ENCODE measurements at regions not wholly inside any gene's neighbourhood (a gene's known extent, or its start where the extent isn't known, plus 50 kb on each side); places are given as distances from the start of the nearest gene placed in this dataset.
"Not testable (repeated sequence)": the region's sequence is repeated elsewhere in the genome, so short reads cannot be mapped to it uniquely, and the experiment has no call there.

DNA sequence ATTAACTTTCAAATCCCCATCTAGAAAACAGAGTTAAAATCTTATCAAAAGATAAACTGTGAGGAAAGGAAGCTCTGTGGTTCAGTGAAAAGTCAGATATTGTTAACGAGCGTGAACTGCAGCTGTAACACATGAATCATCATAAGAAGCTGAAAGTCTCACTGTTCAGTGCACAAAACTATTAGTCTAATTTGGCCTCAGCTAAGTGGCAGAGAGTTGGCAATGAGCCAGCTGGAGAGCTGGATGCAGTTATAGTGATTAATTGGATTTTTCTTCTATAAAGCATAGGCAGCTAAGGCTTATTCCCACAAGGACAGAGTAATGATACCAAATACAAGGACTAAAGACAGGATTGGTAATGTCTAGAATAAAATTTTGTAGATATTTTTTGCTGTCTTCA lies 101.1 kb upstream of the ABCB5 start:
- H3K4me3 ChIP-seq (ENCODE audit: low read depth, low read length): no peak overlapping the region
- DNase-seq (ENCODE audit: low read depth): peak; percentile 4

DNA sequence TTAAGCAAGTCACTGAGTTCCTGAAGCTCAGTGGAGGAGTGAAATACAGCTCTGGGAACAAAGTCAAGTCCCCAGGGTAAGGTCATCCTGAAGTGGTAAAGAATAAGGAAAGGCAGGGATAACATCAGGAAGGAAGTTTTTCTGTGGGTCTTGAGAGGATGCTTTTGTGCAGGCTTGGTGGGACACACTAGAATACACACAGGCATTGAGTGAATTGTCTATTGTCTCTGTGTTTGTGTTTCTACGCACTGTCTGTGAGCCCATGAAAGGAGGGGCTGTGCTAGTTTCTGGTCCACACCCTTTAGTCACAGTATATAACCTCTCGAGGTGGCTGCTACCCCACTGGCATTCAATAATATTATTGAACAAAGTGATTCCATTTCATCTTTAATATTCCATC lies 95.8 kb upstream of the ABCB5 start:
- H3K4me3 ChIP-seq (ENCODE audit: low read depth, low read length): no peak overlapping the region
- no peak for DNase-seq (ENCODE audit: low read depth)

DNA sequence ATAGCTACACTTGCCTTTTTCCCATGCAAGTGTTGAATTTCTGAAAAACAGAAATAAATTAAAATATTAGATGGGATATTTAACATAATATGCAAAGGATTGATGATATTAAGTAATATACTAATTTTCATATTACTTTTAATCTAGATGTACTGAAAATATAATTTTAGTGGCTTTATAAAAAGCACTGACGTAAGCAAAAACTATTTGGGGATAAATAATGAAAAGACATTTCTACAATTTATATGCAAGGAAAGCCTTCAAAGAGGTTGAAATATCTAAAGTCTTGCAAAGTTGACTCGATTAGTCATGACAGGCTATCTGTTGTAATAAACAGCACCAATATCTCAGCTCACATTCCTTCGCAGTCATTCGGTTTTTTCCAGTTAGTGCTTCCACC lies 94.9 kb upstream of the ABCB5 start:
- no peak for DNase-seq (ENCODE audit: low read depth)
- H3K4me3 ChIP-seq (ENCODE audit: low read depth, low read length): no peak overlapping the region

DNA sequence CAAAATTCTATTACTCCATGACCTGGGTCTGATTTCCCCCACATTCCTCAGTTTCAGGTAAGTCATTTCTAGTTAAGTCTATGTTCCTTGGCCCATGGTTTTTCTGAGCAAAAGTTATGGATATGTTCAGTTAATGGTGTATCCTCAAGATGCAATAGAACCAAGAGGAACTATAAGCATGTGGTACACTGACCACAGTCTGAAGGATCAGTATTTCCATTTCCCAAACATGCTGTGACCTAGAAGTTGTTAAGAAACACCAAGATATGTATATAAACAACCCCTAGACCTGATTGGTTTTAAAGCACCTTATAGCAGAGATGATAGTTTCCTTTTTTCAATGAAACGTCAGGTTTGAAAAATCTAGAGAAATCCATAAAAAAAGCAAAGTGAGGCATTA lies 94.2 kb upstream of the ABCB5 start:
- H3K4me3 ChIP-seq (ENCODE audit: low read depth, low read length): no peak overlapping the region
- DNase-seq (ENCODE audit: low read depth): no peak

DNA sequence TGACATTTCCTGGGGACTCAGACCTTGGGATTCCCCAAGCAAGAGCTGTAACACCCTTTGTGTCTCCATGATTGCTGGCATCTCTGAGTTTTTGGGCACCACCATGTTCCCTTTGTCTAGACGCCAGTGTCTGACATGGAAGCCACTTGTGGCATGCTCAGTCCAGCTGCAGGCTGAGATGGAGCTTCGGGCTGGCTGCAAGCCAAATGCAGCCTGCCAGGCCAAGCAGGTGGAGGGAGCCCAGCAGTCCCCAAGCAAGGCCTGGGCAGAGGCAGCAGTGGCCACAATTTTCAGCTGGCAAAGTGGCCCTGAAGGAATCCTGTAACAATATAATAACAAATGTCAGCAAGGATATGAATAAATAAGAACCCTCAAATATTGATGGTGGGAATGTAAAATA lies 86.2 kb upstream of the ABCB5 start:
- no peak for DNase-seq (ENCODE audit: low read depth)
- H3K4me3 ChIP-seq (ENCODE audit: low read depth, low read length): no peak overlapping the region

DNA sequence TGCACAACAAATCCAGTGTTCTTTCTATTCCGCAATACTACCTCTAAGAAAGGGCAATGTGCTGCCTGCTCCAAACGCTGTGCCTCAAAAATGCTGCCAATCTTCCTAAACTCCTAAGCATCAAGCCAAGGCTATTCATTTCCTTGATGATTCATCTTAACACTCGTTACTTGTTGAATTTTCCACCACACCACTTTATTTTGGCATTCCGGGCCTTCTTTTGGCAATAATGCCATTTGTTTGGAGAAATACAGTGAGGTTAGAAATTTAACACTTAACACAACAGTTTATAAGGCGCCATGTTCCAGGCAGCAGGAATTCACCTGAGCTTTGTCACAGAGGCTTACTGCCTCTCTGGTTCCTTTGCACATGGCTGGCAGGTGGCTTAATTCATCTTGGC lies 82.6 kb upstream of the ABCB5 start:
- no peak for DNase-seq (ENCODE audit: low read depth)
- no peak overlapping the region for H3K4me3 ChIP-seq (ENCODE audit: low read depth, low read length)

DNA sequence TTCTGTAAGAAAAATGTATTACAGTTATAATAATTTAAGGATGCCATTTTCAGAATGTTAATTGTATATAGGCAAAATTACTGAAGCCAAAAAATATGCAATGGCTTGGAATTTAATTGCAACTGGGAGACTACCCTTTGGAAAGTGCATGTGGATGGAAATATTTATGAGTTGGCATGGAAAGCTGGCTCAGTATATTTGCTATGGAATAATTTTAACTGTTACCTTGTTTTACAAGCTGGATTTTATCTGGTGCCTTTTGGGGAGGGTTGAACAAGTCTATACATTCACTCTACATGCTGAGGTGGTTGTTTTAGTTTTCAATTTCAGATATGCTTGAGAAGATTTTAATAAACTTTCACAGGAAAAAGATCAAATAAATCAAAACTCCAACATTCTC lies 80.9 kb upstream of the ABCB5 start:
- DNase-seq (ENCODE audit: low read depth): no peak

DNA sequence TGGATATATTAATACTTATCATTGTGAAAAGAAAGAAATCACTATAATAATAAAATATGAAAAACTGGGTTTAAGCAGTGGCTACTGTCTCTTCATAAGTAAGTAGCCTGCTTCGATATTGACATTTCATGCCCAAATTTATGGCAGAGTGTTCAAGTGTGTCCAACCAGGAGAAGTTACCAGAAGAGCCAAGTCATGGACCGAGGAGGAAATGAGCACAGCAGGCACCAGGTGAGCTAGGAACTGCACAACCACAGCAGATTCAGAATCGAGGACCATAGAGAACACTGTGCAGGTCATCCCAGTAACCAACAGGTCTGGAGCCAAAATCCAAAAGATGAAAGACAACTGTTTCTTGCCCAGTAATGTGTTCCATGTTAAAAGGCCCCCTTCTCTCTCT lies 79.9 kb upstream of the ABCB5 start:
- DNase-seq (ENCODE audit: low read depth): no peak
- H3K4me3 ChIP-seq (ENCODE audit: low read depth, low read length): no peak overlapping the region

More for the DNA sequence above, 80.9 kb upstream of the ABCB5 start:
- no peak overlapping the region for H3K4me3 ChIP-seq (ENCODE audit: low read depth, low read length)

DNA sequence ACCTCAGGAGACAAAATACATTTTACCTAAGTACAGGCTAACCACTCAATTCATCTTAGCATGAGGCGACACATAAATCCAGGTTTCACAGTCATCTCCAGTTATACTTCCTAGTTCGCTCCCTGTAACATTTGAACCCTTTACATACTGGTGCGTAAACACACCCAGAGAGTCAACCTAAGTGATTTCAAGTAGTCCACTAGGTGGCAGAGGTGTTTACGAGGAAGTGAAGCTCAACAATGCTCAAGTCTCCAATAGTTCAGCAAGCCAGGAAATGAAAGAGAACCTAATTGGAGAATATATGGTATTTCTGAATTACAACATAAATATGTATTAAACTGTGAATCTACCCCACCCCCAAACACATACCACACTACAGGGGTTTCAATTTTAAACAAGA lies 76.3 kb upstream of the ABCB5 start:
- DNase-seq (ENCODE audit: low read depth): no peak
- no peak overlapping the region for H3K4me3 ChIP-seq (ENCODE audit: low read depth, low read length)

DNA sequence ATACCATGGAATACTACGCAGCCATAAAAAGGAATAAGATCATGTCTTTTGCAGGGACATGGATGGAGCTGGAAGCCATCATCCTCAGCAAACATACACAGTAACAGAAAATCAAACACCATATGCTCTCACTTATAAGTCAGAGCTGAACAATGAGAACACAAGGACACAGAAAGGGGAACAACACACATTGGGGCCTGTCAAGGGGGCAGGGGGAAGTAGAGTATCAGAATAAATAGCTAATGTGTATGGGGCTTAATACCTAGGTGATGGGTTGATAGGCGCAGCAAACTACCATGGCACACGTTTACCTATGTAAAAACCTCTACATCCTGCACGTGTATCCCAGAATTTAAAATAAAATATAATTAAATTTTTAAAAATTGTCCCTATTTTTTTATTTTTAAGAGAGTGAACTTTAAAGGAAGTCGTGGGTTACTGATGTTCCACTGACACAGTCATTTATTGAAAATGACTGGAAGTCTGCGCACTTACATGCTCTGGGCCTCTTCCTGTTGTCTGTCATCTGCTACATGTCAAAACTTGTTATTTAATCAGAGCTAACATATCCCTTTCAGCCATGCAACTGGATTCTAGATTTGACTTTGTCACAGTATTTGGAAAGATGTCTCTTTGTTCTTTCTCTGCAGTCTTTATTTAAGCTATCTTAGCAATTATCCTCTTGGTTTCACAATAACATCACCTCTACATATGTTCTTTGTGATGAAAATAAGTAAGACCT lies 73.7 kb upstream of the ABCB5 start:
- H3K4me3 ChIP-seq (ENCODE audit: low read depth, low read length): no peak overlapping the region
- DNase-seq (ENCODE audit: low read depth): no peak

DNA sequence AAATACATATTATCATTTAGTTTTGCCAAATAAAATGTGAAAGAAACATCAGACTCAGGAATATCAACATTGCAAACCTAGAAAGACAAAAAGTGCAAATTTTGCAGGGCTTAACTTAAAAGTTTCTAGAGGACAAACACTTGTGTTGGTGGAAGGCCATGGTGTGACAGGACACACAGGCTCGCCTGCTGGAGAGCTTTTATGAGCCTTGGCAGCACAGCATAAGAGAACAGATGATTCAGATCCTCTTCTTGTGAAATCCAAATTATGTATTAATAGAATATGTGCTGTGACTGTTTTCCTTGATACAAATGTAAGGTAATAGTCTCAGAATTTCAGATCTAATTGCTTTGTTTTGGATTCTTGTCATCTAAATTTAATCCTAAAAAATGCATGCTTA lies 72.9 kb upstream of the ABCB5 start:
- H3K4me3 ChIP-seq (ENCODE audit: low read depth, low read length): no peak overlapping the region
- DNase-seq (ENCODE audit: low read depth): no peak

DNA sequence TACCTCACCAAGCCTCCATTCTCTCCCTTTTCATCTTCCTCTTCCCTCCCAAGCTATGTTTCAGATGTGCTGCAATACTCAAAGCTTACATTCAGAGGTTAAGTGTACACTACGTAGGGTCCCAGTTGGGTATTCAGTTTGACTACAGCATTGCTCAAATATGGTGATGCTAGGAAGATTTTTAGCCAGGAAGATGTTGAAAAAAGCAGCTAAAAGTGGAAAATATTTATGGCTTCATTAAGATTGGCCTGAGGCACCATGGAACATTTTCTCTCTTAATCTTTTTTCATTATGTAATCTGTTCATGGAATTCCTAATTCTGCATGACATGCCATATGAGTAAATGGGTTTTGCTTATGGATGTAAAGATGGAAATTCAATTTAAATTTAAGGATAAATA lies 72.0 kb upstream of the ABCB5 start:
- no peak overlapping the region for H3K4me3 ChIP-seq (ENCODE audit: low read depth, low read length)
- no peak for DNase-seq (ENCODE audit: low read depth)

DNA sequence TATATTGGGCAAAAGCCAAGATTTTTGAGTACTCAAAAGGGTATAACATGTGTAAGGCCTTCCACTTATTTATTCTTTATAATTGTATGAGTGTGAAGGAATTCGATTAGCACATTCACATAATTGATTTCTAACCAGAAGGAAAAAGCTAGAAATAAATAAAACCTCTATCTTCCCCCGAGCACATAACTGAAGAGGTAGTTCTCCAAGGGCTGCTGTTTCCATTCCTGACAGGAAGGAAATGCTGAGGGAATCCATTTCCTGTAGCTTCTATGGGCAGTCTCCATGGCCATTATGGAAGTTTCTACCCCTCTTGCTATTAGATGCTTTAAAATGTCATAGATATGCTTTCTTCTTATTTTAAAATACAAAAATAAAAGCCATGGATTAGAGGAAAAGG lies 70.5 kb upstream of the ABCB5 start:
- H3K4me3 ChIP-seq (ENCODE audit: low read depth, low read length): no peak overlapping the region
- no peak for DNase-seq (ENCODE audit: low read depth)

DNA sequence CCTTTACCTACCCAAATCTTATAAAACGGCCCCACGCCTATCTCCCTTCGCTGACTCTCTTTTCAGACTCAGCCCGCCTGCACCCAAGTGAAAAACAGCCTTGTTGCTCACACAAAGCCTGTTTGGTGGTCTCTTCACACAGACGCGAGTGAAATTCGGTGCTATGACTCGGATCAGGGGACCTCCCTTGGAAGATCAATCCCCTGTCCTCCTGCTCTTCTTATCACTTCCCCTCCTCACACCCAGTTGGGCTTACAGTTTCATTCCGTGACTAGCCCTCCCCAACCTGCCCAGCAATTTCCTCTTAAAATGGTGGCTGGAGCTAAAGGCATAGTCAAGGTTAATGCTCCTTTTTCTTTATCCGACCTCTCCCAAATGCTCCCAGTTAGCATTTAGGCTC lies 68.5 kb upstream of the ABCB5 start:
- not testable (repeated sequence) for DNase-seq (ENCODE audit: low read depth); H3K4me3 ChIP-seq (ENCODE audit: low read depth, low read length)

DNA sequence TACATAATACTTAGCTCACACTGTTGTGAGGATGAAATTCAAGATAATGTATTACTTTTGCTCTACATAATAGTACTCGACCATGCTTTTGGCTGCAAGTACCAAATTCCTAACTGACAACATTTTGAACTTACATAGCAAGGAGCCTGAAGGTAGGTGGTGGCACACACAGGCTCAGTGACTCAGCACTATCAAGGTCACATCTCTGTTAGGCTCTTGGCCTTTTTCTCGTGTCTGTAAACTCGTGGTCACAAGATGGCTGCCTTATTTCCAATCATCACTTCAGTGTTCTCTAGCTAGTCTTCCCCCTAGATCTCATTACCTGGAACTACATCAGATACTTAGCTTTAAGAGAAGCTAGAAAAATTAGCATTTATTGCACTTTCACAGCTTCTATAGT lies 61.4 kb upstream of the ABCB5 start:
- H3K4me3 ChIP-seq (ENCODE audit: low read depth, low read length): no peak overlapping the region
- DNase-seq (ENCODE audit: low read depth): no peak

DNA sequence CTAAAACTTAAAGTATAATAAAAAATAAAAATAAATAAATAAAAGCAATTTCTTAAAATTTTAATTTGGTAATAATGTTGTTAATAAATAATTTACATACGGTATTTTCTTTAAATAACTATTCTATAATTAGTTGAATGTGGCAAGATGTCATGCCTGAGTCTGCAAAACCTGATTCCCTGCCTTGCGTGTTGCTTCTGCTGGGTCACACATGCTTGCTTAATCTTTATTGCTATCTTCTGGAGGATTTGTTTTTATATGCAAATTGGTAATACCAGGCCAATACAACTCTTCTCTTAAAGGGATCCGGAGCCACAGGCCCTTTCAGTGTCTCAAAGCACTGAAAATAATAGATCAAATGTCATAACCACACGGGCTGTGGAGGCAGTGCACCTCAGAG lies 59.4 kb upstream of the ABCB5 start:
- no peak for DNase-seq (ENCODE audit: low read depth)
- no peak overlapping the region for H3K4me3 ChIP-seq (ENCODE audit: low read depth, low read length)

DNA sequence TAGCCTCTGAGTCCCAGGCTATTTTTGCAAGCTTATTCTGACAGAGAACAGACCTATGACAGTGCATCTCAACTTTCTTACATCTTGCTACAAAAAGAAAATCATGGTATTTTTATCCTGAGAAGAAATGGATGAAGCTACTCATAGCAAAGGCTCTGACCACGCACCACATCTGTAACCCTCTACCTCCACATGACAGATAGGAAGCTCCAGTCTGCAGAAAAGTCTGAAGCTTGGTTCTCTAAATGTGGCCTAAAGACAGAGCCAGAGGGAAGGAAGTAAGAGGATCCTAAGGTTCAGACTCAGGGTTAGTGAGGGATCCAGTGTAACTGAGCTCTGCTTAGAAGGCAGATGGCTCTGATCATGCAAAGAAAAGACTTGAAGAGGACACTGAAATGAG lies 58.4 kb upstream of the ABCB5 start:
- H3K4me3 ChIP-seq (ENCODE audit: low read depth, low read length): no peak overlapping the region
- DNase-seq (ENCODE audit: low read depth): no peak

DNA sequence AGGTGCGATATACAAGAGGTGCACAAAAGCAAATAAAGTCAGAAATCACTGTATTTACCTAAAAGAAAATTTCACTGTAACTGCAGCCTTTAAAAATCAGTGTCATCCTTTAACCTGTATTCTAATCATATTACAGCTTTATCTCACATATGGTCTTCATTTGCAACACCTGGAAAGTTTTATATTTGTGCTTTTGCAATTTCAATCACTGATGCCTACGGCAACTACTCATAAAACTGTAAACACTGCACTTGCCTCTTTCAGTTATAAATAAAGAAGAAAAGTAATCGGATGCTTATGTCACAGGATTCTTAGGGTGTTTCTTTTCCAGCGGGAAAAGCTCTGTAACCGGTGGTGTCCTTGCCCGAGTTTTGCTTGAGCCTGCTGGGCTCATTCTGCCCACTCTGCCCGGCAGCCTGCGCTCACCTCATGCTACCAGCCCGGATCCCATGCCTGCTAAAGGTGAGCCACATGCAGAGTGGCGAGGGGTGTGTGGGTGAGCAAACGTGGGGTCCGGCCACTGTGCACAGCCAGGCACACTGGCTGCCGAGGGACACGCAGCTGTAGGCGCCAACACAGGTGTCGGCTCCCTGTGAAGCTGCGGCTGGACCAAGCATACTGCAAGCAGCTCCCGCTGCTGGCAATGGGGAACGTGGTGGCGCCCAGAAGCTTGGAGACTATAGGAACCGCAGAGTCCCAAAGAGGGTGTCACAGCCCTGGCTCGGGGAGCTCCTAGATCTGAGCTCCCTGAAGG lies 56.3 kb upstream of the ABCB5 start:
- H3K4me3 ChIP-seq (ENCODE audit: low read depth, low read length): no peak overlapping the region
- DNase-seq (ENCODE audit: low read depth): no peak

DNA sequence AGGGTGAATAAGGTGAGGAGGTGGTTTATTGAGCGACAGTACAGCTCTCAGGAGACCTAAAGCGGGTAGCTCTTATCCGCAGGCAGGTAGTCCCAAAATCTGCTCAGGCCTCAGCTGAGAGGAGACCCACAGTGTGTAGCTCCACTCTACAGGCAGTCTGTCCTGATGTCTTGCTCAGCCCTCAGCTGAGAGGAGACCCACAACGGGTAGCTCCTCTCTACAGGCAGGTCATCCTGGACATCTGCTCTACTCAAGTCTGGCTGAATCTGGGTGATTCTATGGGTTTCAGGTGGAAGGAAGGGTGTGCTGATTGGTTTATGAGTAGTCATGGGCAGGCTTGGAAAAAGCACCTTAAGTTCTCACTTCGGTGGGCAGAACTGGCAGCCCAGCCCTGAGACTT lies 55.6 kb upstream of the ABCB5 start:
- H3K4me3 ChIP-seq (ENCODE audit: low read depth, low read length): no peak overlapping the region
- no peak for DNase-seq (ENCODE audit: low read depth)

DNA sequence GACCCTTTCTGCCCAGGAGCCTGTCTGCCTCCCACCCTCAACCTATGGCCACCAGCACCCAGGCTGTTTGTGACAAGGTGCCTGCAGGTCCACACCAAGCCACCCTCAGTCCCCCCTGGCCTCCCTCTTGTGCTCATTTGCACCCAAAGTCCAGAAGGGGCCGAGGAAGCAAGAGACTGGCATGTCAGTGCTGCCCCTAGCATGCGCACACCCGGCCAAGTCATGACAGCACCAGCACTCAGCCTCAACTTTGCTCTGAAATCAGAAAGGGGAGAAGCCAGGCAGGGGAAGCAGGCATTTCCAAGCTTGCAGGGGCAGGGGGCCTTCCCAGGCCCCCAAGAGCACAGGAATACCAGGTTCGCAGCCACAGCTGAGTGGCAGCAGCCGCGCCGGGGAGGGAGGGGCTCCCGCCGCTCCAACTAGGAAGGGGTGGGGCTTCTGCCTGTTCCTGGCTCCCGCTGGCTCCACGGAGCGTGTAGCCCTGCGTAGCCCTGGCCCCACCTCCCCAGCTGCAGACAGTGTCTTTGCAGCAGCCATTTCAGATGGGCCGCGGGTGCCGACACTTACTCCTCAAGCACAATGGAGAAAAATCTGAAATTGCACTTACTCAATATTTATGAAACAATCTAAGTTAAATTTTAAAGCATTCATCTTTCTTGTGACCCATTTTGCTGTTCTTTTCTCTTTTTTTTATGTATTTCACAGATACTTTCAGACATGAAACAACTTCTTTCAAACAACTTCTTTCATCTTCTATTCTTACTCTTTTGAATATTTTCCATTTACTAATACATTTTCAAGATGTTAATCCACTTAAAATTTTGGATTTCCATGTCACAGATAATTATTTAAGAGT lies 54.9 kb upstream of the ABCB5 start:
- H3K4me3 ChIP-seq (ENCODE audit: low read depth, low read length): no peak overlapping the region
- no peak for DNase-seq (ENCODE audit: low read depth)

Measured in skeletal muscle cell (primary cell).